Neural cell (in vitro differentiated cells): ENCODE measurements at regions not wholly inside any gene's neighbourhood (a gene's known extent, or its start where the extent isn't known, plus 50 kb on each side); places are given as distances from the start of the nearest gene placed in this dataset.

Experiments
- H2AFZ ChIP-seq: fragments of 200-600, 300-800 bp; sonication (generic), shearing (Covaris generic); 2 replicates; pipeline ENCODE4 v1.6.0; 2014; ENCODE audit warnings: low read depth, mild to moderate bottlenecking, antibody characterized with exemption, low read length, moderate library complexity
- H3F3A ChIP-seq: fragments of 200-600 bp; shearing (Covaris generic); 2 replicates; pipeline ENCODE4 v1.6.1; 2016; ENCODE audit warnings: mild to moderate bottlenecking, moderate library complexity, mixed read lengths, antibody characterized with exemption, low read length; ENCODE audit not compliant: insufficient read depth, poor library complexity, severe bottlenecking
- H3K27ac ChIP-seq: fragments of 200-600, 300-800 bp; sonication (generic), shearing (Covaris generic); 2 replicates; pipeline ENCODE4 v1.5.1; 2014; ENCODE audit warnings: mild to moderate bottlenecking, low read length, moderate library complexity
- H3K27me3 ChIP-seq: fragments of 300-800, 200-600 bp; sonication (generic), shearing (Covaris generic); 2 replicates; pipeline ENCODE4 v1.6.0; 2014; ENCODE audit warnings: mild to moderate bottlenecking, low read depth, low read length, moderate library complexity; ENCODE audit not compliant: insufficient read depth
- H3K36me3 ChIP-seq: fragments of 300-800, 200-600 bp; sonication (generic), shearing (Covaris generic); 2 replicates; pipeline ENCODE4 v1.5.1; 2014; ENCODE audit warnings: mild to moderate bottlenecking, antibody characterized with exemption, low read length, moderate library complexity; ENCODE audit not compliant: insufficient read depth
- H3K4me2 ChIP-seq: fragments of 300-800, 200-600 bp; sonication (generic), shearing (Covaris generic); 2 replicates; pipeline ENCODE4 v1.6.0; 2014; ENCODE audit warnings: mild to moderate bottlenecking, low read length
- H3K4me3 ChIP-seq: fragments of 300-800, 200-600 bp; sonication (generic), shearing (Covaris generic); 2 replicates; pipeline ENCODE4 v1.5.1; 2014; ENCODE audit warnings: mild to moderate bottlenecking, low read length, moderate library complexity
- H3K79me2 ChIP-seq: fragments of 200-600 bp; shearing (Covaris generic); replicated peaks from 2 replicates; pipeline ENCODE4 v1.6.0; 2014; ENCODE audit warnings: mild to moderate bottlenecking, low read length, moderate library complexity; ENCODE audit not compliant: insufficient read depth
- H3K9ac ChIP-seq: fragments of 300-800, 200-600 bp; sonication (generic), shearing (Covaris generic); 2 replicates; pipeline ENCODE4 v1.6.1; 2016; ENCODE audit warnings: mild to moderate bottlenecking, low read length, mixed read lengths
- H3K9me2 ChIP-seq: fragments of 200-600 bp; shearing (Covaris generic); 2 replicates; pipeline ENCODE4 v1.6.1; 2016; ENCODE audit warnings: mild to moderate bottlenecking, low read length, mixed read lengths; ENCODE audit not compliant: insufficient read depth
- H3K9me3 ChIP-seq: fragments of 200-600, 300-800 bp; sonication (generic), shearing (Covaris generic); 2 replicates; pipeline ENCODE4 v1.6.1; 2016; ENCODE audit warnings: mild to moderate bottlenecking, mixed run types, low read length, moderate library complexity, mixed read lengths
- H4K20me1 ChIP-seq: fragments of 200-600 bp; shearing (Covaris generic); 2 replicates; pipeline ENCODE4 v1.6.1; 2016; ENCODE audit warnings: mild to moderate bottlenecking, mixed run types; ENCODE audit not compliant: insufficient read depth
- EP300 ChIP-seq: fragments of 450-650 bp; conservative IDR thresholded peaks from 2 replicates; pipeline ENCODE4 v1.6.1; 2014; ENCODE audit warnings: antibody characterized with exemption, mild to moderate bottlenecking, moderate library complexity; ENCODE audit not compliant: poor library complexity, severe bottlenecking
- EZH2 ChIP-seq: fragments of 200-600, 300-800 bp; shearing (Covaris generic), sonication (generic); IDR thresholded peaks from 2 replicates; pipeline ENCODE4 v1.6.1; 2014; ENCODE audit warnings: antibody characterized with exemption, low read length, borderline replicate concordance, mild to moderate bottlenecking; ENCODE audit not compliant: insufficient read depth, poor library complexity, severe bottlenecking
- MXI1 ChIP-seq: fragments of 450-650 bp; conservative IDR thresholded peaks from 2 replicates; pipeline ENCODE4 v1.6.1; 2014; ENCODE audit warnings: antibody characterized with exemption, mild to moderate bottlenecking; ENCODE audit not compliant: poor library complexity, severe bottlenecking
- POLR2AphosphoS5 ChIP-seq: IDR thresholded peaks from 2 replicates; pipeline ENCODE4 v1.6.1; 2012
- RAD21 ChIP-seq: fragments of 450-650 bp; conservative IDR thresholded peaks from 2 replicates; pipeline ENCODE4 v1.6.1; 2014; ENCODE audit warnings: antibody characterized with exemption, mild to moderate bottlenecking, moderate library complexity
- SMC3 ChIP-seq: fragments of 450-650 bp; conservative IDR thresholded peaks from 2 replicates; pipeline ENCODE4 v1.6.1; 2014; ENCODE audit warnings: antibody characterized with exemption, mild to moderate bottlenecking, moderate library complexity; ENCODE audit not compliant: poor library complexity
- TAF1 ChIP-seq: IDR thresholded peaks from 2 replicates; pipeline ENCODE4 v1.6.1; 2012; ENCODE audit warnings: low read depth
- TF ChIP-seq, protein P1 (sequence below): IDR thresholded peaks from 2 replicates; pipeline ENCODE4 v1.6.1; 2012; ENCODE audit warnings: borderline replicate concordance
- TF ChIP-seq, protein P2 (sequence below): fragments of 450-650 bp; IDR thresholded peaks from 2 replicates; pipeline ENCODE4 v1.5.1; 2014; ENCODE audit warnings: antibody characterized with exemption, mild to moderate bottlenecking, moderate library complexity; ENCODE audit not compliant: poor library complexity, severe bottlenecking

- TF ChIP-seq, protein P1, sequence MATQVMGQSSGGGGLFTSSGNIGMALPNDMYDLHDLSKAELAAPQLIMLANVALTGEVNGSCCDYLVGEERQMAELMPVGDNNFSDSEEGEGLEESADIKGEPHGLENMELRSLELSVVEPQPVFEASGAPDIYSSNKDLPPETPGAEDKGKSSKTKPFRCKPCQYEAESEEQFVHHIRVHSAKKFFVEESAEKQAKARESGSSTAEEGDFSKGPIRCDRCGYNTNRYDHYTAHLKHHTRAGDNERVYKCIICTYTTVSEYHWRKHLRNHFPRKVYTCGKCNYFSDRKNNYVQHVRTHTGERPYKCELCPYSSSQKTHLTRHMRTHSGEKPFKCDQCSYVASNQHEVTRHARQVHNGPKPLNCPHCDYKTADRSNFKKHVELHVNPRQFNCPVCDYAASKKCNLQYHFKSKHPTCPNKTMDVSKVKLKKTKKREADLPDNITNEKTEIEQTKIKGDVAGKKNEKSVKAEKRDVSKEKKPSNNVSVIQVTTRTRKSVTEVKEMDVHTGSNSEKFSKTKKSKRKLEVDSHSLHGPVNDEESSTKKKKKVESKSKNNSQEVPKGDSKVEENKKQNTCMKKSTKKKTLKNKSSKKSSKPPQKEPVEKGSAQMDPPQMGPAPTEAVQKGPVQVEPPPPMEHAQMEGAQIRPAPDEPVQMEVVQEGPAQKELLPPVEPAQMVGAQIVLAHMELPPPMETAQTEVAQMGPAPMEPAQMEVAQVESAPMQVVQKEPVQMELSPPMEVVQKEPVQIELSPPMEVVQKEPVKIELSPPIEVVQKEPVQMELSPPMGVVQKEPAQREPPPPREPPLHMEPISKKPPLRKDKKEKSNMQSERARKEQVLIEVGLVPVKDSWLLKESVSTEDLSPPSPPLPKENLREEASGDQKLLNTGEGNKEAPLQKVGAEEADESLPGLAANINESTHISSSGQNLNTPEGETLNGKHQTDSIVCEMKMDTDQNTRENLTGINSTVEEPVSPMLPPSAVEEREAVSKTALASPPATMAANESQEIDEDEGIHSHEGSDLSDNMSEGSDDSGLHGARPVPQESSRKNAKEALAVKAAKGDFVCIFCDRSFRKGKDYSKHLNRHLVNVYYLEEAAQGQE = no peak
Measured at GRCh38 chr2:66271777-66272176, 163.1 kb upstream of the MEIS1 start (continued).

DNA sequence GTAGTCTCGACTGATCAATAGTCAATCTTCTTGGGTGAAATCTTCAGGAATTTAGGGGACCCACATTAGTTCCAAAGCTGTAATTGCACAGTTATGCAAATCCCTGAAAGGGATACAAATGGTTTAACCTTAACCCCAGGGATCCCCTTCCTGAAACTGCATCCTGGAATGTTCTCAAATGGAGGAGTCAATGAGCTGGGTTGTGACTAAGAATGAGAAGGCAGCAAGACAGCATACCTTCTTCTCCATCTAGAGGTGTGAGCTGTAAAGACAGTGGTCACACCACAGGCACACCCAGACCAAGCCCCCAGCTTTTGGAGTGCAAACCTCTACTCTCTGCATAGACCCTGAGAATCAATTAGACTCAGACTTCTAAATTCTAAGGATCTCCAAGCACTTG, 164.7 kb upstream of the MEIS1 start:
- Histone ChIP-seq H3K27me3 (no peaks in the 10 kb centered on the region), H3K4me3 (no peak overlapping the region), H3K9me2 (no peaks in the 10 kb centered on the region), H3K9ac (no peak overlapping the region), H3K9me3 (no peaks in the 10 kb centered on the region), H4K20me1 (no peaks in the 10 kb centered on the region), H3K36me3 (no peaks in the 10 kb centered on the region), H3K4me2 (no peak overlapping the region), H3F3A (no peaks in the 10 kb centered on the region), H2AFZ (no peak overlapping the region), H3K27ac (no peak overlapping the region), H3K79me2 (no peaks in the 10 kb centered on the region)
- TF ChIP-seq EZH2 = no peak

- H3K4me2 ChIP-seq = no peak overlapping the region
- no peaks in the 10 kb centered on the region for H3K9me2 ChIP-seq
- H3K36me3 ChIP-seq = no peaks in the 10 kb centered on the region
- no peaks in the 10 kb centered on the region for H3F3A ChIP-seq
- TF ChIP-seq, protein P2, sequence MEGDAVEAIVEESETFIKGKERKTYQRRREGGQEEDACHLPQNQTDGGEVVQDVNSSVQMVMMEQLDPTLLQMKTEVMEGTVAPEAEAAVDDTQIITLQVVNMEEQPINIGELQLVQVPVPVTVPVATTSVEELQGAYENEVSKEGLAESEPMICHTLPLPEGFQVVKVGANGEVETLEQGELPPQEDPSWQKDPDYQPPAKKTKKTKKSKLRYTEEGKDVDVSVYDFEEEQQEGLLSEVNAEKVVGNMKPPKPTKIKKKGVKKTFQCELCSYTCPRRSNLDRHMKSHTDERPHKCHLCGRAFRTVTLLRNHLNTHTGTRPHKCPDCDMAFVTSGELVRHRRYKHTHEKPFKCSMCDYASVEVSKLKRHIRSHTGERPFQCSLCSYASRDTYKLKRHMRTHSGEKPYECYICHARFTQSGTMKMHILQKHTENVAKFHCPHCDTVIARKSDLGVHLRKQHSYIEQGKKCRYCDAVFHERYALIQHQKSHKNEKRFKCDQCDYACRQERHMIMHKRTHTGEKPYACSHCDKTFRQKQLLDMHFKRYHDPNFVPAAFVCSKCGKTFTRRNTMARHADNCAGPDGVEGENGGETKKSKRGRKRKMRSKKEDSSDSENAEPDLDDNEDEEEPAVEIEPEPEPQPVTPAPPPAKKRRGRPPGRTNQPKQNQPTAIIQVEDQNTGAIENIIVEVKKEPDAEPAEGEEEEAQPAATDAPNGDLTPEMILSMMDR = no peak
- no peak for TF ChIP-seq RAD21
- TF ChIP-seq, protein P1 = no peak
- no peak for TF ChIP-seq MXI1
- TF ChIP-seq SMC3 = no peak
- no peak for TF ChIP-seq TAF1
- no peak for TF ChIP-seq EZH2
- TF ChIP-seq POLR2AphosphoS5 = no peak
- TF ChIP-seq EP300 = no peak
- H4K20me1 ChIP-seq = no peaks in the 10 kb centered on the region
- no peaks in the 10 kb centered on the region for H3K9me3 ChIP-seq
- no peak overlapping the region for H3K27ac ChIP-seq
- no peak overlapping the region for H3K9ac ChIP-seq
- H3K79me2 ChIP-seq = no peaks in the 10 kb centered on the region
- H2AFZ ChIP-seq = no peak overlapping the region
- no peaks in the 10 kb centered on the region for H3K27me3 ChIP-seq
- H3K4me3 ChIP-seq = no peak overlapping the region
Measured at GRCh38 chr2:66269166-66269565, 165.8 kb upstream of the MEIS1 start.
